ENCODE measurements at regions not wholly inside any gene's neighbourhood (a gene's known extent, or its start where the extent isn't known, plus 50 kb on each side); places are given as distances from the start of the nearest gene placed in this dataset.

DNA sequence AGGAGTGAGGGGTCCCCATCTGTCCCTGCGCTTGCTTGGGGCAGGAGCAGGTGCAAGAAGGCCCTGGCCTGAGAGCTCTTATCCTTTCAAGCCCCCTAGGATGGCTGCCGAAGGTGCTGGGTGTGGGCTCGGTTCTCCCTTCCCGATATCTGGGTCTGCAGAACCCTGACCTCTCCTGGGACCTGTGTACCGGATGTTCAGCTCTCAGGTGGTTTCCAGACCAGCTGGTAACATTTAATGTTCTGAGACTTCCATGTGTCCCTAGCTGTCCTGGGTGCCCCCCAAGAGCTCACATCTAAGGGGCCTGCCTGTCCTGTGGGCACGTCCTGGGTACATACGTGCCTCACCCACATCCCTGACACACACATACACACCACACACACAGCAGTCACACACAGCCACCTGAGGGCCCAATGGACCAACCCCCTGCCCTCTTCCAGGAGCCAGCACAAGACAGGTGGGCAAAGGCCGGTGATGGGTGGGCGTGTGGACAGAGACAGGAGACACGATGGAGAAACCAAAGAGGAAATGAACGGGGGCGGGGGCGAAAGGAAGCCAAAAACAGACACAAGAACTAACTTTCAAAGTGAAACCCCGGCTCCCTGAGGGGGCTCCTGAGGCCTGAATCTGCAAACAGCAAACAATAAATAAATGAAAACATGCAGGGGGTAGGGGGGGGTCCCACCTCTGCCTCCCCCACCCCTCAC is 124.3 kb downstream of the PTPRS start:
- ATAC-seq, result no peak

DNA sequence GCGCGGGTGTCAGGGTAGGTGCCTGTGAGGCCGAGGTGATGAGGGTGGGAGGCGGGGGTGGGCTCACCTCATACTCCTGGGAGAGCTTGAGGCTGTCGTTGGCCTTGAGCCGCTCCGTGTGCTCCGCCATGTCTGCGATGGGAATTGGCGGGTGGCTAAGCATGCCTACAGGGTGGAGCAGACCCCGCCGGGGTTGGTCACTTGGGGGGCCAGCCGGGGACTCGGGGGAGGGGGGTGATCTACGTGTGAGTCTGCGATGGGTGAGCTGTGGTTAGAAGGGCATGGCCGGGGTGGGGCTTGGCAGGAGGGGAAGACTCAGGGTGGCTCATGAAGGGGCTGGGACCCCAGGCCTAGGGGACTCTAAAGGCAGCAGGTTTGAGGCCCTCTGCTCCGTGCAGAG is 125.2 kb downstream of the PTPRS start:
- no peak for ATAC-seq

DNA sequence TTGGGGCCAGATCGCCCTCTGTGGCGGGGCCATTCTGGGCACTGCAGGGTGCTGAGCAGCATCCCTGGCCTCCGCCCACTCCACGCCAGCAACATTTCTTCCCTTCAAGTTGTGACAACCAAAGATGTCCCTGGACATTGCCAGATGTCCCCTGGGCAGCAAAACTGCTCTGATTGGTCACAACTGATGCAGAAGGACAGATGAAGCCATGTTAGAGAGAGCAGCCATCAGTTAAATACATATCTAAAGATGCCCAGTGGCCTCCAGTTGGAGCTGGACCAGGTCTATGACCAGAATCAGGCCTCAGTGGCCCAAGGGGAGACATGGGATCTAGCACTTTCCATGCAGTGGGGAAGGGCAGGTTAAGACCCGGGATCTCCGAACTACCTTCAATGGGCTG is 125.7 kb downstream of the PTPRS start:
- no peak for ATAC-seq

- no peak for ATAC-seq
Observed at GRCh38 chr19:5214371-5214770, 126.2 kb downstream of the PTPRS start.

GRCh38 chr19:5213667-5214066 is 126.9 kb downstream of the PTPRS start:
- ATAC-seq, result no peak

DNA sequence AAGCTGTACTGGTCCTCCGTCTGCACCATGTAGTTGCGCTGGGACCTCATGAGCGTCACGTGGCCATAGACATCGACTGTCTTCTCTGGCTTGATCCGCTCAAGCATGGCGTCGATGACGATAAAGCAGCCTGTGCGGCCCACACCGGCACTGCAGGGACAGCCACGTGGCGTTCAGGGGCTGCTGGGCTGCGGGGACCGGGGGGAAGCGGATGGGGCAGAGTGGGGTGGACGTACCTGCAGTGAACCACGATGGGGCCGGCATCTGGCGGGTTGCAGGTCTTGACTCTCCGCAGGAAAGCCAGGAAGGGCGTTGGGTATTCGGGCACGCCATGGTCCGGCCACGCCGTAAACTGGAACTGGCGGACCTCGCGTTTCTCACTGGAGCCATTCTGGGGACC is 128.5 kb downstream of the PTPRS start:
- ATAC-seq, result no peak

- no peak for ATAC-seq
Observed at GRCh38 chr19:5211217-5211822, 129.3 kb downstream of the PTPRS start.

DNA sequence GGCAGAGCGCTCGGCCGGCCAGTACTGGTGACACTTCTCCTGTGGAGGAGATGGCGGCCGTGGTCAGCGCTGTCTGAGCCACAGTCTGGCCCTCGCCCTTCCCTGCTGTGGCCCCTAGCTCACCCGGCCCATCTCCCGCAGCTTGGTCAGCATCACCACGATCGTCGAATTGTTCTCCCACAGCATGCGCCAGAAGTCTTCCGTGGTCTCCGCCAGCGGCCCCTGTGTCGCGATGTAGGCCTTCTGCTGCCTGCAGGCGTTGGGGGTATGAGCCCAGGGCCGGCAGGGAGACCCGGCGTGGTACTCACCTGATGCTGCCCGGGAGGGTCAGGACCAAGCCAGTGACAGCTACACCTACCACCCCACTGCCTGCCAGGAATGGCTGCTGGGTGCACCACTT is 130.1 kb downstream of the PTPRS start:
- no peak for ATAC-seq

DNA sequence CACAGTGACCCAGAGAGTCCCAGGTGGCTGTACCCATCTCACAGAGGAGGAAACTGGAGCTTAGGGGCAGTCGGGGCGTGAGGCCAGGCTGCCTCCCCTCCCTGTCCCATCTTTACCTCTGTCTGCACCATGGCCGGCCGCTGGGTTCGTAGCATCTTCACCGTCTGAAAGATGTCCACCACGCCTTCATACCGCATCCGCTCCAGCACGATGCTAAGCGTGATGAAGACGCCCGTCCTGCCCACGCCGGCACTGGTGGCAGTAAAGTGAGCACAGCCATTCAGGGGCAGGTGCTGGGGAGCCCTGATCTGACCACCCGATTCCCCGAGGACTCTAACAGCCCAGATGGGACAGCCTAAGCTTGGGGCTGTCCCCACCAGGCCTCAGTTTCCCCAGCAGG is 132.8 kb downstream of the PTPRS start:
- no peak for ATAC-seq

DNA sequence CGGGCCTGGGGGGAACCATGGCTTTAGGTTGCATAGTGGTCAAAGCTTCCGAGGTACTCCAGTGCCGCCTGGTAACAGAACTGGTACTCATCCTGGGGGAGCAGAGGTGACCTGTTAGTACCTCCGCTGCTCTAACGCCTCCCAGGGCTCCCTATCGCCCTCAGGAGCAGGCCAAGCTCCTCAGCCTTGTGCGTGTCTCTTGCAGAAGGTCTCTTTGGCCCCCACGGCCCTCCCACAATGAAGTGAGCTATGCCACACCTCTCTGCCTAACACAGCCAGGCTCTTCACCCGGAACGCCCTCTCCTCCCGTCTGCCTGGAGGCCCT is 133.9 kb downstream of the PTPRS start:
- no peak for ATAC-seq

- no peak for ATAC-seq
Observed at GRCh38 chr19:5205937-5206750, 134.5 kb downstream of the PTPRS start.

GRCh38 chr19:5205381-5205780 is 135.2 kb downstream of the PTPRS start:
- ATAC-seq, result no peak

GRCh38 chr19:5204212-5204611 is 136.4 kb downstream of the PTPRS start:
- no peak for ATAC-seq
